Activated gamma-delta T cell (primary cell): ENCODE measurements at regions not wholly inside any gene's neighbourhood (a gene's known extent, or its start where the extent isn't known, plus 50 kb on each side); places are given as distances from the start of the nearest gene placed in this dataset.

Source experiments
- DNase-seq: peaks from one replicate; lab custom pipeline; 2025; lab: John Stamatoyannopoulos, UW

DNA sequence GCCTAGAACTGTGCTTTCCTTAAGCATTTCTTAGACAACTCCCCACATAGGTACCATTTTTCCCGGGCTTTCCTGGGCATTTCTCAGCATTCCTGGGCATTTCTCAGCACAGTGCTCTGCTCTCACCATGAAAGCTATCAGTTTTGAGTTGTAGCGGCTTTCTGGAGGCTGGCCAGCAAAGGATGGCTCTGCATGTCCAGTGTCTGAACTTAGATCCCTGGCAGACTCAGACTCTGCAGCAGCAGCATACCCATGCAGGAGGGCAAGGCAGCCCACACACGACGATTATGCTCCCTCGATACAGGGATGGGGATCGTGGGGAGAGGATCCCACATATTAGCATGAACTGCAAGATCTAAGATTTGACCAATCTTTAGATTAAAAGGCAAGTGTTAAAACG lies 248.9 kb upstream of the MKI67 start:
- no peak for DNase-seq

DNA sequence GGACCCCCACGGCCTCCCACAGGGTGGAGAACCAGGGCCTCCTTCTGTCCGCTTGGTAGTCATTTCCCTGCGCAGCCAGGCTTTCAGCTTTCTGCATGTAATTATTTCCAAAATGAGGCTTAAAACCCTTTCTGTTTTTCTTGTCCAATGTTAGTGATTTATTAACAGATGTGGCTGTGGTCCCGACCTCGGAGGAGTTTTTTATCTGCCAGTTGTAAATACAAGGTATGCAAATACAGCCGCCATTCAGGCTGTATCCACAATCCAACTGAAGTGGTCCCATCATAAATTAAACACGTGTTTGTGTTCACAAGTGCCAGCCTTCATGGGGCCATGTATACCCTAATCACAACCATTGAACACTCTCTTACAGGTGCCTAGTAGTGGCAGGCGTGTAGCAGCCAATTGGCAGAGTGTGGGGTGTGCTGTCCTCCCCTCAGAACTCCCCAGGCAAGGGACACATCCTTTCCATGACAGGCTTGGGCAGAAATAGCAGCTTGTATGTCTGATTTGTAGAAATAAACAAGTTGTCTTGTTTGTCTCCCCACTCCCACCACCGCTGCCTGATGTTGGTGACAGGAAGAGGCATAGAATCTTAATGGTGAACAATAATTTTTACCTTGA lies 251.3 kb upstream of the MKI67 start:
- DNase-seq, result no peak

DNA sequence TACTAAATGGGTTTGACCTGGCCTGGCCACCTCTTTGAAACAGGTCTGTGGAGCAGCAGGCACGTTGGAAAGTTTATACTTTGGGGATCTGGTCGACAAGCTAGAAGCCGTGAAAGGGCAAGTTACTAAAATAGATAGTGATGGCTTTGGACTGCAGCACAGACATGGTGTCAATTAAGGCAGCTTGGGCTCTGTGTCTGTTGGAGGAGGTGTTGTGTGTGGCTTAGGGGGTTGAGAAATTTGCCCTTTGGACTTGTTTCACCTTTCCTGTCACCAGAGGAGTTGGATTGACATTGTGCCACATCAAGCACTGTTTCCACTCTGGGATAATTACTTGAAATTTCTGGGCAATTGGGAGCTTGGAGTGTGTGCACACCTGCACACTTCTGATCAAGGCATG lies 251.8 kb upstream of the MKI67 start:
- DNase-seq, result no peak

DNA sequence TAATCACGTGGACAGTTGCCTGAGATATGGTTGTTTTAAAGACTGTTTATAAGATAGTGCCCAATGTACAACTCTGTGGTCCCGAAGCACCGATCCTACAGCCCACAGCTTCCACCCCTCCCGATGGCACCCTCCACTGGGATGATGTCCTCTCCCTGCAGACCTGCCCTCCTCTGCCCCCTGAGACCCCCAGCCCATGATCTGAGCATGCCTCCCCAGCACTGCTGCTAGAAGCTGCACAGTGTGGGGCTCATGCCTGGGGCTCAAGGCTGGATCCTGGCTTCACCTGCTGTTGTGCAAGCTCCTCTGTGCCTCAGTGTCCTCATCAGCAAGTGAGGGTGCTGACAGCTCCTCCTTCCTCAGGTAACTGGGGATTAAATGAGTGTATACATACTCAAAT lies 254.7 kb upstream of the MKI67 start:
- DNase-seq, result no peak

DNA sequence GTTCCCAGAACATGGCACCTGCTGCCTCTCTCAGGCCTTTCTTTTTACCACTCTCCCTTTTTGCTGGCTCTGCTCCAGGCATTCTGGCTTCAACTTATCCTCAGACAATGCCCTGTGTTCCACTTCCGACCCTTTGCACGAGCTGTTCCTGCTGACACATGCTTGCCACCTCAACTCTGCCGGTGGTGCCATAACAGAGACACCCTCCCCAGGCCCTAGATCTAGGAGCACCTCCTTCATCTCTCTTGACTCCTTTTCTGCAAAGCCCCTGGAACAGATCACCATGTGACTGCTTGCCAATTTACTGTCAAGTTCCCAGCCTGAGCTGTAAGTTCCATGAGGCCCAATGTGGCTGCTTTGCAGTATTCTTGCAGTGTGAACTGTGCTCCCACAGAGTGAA lies 256.0 kb upstream of the MKI67 start:
- no peak for DNase-seq

DNA sequence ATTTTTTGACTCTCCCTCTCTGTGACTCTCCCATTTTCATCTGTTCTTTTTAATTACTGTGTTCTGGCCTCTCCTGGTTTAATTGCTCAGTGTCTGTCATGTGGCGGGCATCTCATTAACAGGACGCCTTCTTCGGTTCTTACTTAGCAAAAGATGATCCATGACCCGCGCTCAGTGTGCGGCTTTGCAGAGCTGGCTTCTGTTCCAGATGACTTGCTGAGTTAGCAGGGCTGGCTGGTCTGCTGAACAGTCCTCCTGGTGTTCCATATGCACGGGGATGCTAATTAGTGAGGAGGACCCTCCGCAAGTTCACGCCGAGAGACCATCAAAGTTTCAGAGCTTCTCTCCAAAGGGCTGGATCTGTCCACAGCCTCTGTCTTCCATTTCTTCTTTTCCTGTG lies 258.6 kb upstream of the MKI67 start:
- DNase-seq, result no peak

DNA sequence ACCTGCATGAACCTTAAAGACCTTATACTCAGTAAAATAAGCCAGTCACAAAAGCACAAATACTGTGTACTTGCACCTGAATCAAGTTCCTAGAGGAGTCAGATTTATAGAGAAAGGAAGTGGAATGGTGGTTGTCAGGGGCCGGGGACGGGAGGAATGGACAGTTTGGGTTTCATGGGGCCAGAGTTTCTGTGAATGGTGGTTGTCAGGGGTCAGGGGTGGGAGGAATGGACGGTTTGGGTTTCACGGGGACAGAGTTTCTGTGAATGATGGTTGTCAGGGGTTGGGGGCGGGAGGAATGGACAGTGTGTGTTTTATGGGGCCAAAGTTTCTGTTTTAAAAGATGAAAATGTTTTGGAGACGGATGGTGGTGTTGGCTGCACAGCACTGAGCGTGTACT lies 260.0 kb upstream of the MKI67 start:
- DNase-seq, result no peak

DNA sequence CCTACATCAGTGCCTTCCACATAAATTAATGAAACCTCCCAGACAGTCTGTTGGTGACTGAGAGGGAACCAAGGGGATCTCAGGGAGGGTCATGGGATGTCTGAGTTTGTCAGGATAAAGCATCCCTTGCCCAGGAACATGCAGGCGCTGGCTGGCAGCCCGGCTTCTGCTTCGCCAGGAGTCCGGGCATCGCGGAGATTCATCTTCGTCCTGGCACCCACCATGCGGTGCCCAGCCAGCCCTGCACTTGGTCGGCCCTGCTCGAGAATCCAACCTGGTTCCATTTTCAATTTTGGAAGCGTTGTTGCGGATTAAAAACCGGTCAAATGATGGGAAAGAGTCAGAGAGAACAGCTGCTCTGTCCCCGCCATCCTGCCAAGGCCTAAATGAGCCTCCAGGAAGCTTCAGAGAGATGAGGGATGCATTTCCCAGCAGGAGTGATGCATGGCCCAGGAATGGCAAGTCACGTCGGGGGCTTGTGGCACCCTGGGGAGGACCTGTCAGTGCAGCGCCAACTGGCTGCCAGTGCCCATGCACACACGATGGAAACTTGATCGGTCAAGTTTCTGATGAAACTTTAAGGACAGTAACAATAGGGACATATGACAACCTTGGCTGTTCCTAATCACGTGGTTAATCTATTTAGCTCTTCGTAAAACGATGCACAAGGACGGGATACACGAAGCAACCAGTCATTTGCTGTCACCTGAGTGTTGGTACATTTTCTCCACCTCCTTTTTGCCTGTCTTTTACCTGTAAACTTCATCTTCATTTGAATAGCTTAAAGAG lies 260.8 kb upstream of the MKI67 start:
- no peak for DNase-seq

DNA sequence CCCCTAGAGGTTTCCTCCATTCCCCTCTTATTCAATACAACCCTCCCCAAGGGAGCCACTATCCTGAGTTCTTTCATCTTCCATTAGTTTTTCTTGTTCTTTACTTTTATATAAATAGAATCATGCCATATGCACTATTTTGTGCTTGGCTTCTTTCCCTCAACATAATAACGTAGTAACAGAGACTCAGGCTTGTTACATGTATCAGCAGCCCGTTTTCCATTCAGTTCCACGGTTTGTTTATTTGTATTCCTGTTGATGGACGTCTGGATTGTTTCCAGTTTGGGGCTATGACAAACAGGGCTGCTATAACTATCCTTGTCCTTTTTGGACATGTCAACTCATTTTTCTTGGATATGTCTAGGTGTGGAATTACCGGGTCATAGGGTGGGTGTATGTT lies 264.4 kb upstream of the MKI67 start:
- no peak for DNase-seq

DNA sequence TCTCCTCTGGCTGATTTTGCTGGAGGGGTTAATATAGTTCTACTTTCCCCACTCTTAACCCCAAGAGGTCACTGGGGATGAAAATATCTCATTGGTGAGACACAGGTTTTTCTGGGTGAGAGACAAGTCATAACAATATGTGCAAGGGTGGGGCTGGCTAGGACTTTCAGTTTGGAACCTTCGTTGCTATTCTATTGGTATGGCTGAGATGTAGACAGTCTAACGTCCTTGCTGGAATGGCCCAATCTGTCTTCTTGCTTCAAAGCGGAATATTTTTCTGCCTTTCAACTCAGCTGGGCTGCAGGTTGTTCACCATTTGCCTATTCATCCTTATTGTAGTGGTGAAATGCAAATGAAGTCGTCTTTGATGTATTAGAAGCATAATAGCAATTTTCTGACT lies 267.3 kb upstream of the MKI67 start:
- no peak for DNase-seq

DNA sequence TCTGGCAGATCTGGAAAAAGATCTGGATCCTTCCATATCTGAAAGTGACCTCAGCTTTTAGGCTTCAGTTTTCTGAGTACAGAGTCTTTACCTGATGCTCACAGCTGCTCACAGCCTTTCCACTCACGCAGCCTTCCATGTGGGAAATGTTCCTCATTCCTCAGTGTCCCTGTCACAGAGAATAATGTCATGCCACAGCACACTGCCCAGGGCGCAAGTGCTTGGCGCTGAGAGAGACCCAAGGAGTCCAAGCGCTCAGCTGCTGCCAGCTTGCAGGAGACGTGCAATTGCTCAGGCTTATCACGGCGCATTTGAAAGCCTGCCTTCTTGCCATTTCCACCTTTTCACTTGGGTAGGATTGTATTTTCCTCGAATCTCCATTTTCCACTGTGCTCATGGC lies 271.9 kb upstream of the MKI67 start:
- no peak for DNase-seq

DNA sequence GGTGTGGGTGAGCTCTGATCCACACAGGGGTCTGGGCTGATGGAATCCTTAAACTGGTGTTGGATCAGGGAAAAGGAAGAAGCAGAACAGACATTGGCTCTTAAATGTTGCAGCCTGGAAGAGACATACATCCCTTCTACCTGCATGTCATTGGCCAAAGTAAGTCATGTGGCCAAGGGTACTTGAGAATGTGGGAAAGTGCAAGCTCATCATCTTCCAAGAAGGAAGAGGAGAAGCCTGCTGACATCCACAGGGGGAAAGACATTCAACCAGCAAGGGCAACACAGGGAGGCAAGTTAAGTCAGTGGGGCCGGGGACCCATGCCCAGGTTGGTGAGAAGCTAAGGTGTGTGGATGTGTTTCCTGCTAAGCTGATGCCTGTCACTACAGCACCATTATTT lies 272.8 kb upstream of the MKI67 start:
- DNase-seq, result no peak

DNA sequence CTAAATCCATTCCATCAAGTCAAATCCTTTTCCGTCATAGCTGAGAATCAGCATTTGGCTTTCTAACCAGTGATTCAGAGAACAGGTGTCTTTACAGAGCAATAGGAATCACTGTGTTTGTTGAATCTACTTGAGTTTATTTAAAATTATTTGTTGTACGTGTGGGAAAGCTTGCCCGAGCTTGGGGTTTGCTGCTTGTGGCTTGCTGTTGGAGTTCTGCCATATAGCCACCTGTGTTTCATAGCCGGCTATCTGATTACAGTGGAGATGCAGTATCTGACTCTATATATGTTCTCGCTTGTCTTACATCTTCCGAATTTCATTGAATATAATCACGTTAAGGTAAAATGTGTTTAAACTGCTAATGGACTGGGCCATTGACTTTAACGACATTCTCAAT lies 274.3 kb upstream of the MKI67 start:
- no peak for DNase-seq

DNA sequence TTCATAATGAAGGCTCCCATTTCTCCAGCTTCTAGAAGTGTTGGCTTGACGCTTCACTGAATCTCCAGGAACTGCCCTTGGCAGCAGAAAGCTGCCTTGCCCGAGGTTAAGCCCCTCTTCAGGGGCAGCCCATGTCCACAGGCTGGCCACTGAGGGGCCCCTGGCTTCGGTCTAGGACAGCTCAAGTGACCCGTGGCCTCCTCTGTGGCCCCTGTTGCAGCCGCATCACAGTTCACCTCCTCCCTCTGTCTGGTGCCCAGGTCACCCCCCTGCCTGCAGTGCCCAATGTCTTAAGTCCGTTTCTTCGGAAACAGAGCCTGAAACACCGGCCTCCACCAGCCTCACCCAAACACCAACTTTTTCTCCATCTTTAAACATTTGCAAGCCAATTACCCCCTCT lies 279.2 kb upstream of the MKI67 start:
- no peak for DNase-seq

DNA sequence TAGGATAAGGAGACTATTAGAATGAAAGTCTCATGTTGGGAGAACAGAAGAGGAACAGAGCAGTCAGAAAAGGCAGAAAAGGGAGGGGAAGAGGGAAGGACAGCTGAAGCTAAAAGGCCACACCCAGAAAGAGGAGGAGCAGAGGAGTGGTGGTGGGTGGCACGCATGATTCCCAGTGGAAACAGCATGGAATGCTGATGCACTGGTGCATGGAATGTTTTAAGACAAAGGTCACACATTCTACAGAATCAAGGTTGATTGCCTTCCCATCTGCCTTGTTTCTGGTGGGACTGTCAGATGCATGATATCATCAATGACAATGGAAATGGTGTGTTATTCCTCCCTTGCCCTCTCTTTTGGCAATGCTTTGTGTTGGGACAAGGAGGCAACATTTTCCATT lies 285.4 kb upstream of the MKI67 start:
- DNase-seq, result no peak

DNA sequence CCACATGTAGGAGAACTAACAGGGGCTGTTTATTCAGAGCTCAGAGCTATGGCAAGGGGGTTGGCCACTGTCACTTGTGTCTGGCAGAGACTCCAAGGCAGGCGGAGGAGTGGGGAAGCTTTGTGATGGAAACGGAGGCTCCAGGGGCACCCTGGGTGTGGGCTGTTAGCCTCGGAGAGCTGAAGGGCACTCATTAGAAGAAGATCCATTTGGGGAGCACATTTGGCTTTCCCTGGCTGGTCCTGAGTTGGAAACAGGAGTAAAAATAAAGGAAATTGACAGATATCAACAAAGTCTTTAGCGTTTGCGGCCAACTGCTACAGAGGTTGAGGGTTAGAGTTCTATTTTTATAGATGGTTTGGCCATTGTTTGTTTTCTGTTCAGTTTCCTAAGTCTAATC lies 288.3 kb upstream of the MKI67 start:
- no peak for DNase-seq

DNA sequence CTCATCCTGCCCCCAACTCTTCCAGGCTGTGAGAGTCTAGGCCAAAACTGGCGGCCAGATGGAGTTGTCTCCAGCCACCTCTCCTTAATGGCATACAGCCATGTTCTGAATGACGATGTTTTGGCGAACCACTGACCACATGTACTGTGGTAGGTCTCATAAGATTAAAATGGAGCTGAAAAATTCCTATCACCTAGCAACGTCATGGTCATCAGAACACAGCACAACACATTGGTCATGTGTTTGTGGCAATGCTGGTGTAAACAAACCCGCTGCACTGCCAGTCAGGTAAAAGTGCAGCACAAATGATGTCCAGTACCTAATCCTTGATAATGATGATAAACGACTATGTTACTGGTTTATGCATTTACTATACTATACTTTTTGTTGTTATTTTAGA lies 290.0 kb upstream of the MKI67 start:
- DNase-seq, result no peak

DNA sequence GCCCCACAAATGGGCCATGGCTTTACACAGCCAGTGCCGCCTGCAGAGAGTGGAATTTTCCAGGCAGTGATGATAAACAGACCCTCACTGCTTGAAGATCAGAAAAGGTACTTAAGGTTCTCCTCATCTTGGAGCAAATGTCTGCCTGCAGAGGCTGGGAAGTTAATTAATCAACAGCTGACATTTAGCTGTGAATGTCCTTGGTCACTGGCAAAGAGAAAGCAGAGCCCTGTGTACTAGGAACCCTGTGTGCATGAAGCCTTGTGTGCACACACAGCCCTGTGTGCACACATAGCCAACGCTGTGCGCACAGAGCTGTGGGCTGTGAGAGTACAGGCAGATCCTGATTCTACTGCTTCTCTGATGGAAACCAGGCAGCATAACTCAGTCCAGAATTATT lies 291.6 kb upstream of the MKI67 start:
- DNase-seq, result no peak

DNA sequence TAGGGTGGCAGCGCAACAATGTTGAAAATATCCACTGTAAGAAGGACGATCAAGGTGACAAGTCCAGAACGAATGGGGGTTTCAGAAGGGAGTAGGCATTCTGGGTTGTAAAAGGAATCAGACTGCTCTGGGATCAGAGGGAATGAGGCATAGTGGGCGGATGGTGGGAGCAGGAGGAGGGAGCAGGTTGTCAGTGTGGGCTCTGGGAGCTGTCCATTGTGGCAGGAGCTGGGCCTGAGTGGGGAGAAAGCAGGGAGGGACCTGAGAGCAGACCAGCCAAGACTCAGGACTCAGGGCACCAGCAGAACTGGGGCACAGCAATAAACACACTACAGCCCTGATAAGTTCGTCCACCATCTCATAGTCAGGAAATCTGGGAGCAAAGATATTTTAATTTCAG lies 292.6 kb upstream of the MKI67 start:
- no peak for DNase-seq

DNA sequence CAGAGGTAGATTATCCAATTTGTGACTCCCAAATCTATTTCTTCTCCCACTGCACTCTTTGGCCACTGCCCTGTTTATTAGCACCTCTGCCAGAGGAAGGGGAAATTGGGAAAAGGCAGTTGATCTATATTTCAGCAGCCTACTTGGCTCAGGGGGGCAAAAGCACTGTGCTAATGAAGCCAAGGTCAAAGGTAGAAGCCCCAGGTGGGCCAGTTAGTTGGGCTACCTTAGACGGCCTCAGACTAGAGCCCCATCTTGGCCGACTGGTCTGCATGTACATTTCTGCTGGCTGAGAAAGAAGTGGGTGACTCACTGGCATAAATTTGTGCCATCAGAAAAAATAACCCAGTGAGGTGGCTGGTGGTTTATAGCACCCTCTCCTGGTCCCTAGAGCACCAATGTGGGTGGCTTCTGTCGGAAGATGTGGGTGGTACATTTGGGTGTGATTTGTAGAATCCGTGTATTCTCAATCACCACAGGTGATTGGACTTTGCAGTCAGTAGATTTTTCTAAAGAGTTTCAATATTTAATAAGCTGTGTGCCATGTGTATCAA lies 293.3 kb upstream of the MKI67 start:
- no peak for DNase-seq

DNA sequence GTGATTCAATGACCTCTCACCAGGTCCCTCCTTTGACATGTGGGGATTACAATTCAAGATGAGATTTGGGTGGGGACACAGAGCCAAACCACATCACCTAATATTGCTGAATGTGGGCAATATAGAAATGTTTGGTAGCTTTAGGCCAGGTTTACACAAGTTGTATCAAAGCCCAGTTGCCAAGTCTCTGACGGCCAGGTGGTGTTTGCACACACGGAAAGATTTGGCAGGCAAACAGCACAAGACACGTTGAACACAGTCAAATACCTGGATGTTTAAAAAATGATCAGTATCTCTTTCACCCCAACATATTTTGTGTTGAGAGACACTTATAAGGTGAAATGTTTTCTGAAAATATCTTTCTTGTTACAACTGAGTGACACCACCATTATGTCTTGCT lies 294.4 kb upstream of the MKI67 start:
- DNase-seq, result no peak

DNA sequence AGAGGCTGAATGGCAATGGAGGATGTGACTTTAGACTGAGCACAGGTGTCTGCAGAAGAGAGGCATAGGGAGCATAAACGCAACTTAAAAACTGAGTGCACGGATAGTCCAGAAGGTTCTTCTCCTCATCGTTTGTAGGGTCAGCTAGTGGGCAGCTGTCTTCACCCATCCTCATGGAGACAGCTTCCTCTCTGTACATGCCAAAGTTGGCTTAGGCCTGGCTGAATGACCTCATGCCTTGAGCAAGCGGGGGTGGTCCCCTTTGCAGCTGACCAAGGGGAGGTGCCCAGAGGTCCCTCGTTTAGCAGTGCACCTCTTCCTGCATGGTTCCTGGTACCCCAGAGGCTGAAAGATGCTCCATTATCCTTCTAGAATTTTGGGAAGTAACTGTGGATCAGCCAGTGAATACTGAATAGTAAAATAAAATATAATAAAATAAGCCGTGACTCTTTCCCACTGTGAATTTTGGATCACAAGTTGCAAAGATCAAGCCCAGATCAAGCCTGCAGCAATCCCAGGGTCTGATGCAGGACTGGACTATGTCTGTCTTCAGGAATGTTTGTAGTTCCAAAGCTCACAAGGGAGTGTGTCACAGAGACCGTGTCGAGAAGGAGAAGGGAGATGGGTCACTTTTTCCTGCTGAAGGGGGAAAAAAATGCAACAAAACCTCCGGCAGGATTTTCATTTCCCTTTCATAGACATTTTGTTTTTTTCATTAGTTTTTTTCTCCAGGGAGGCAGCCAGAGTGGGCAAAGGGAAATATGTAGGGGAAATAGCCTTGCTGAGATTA lies 295.3 kb upstream of the MKI67 start:
- DNase-seq, result no peak

DNA sequence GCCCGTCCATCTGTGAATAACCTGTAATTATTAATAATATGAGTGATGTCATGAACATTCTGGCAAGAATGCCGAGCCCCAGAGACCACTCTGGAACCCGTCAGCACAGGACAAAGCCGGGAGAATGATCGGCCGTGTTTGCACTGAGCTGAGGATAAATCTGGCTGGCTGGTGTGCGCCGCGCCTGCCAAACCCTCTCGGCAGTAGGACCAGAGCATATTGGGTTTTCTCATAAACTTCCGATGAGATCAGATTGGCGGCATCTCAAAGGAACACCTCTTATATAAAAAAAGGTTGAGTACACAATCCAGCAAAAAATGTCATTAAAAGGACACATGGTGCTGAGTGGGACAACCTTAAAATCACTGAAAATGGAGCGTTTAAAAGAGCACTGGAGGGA lies 296.0 kb upstream of the MKI67 start:
- no peak for DNase-seq
